SU-DHL-6 (cell line): ENCODE measurements at regions not wholly inside any gene's neighbourhood (a gene's known extent, or its start where the extent isn't known, plus 50 kb on each side); places are given as distances from the start of the nearest gene placed in this dataset.

Experiments used
- H2AFZ ChIP-seq: fragments of 200-600 bp; sonication (generic); 2 replicates; pipeline ENCODE4 v1.6.1; 2014; ENCODE audit warnings: low read depth, mild to moderate bottlenecking, moderate library complexity, mixed read lengths, antibody characterized with exemption, low read length; ENCODE audit not compliant: severe bottlenecking
- H3F3A ChIP-seq: fragments of 200-600 bp; shearing (Covaris generic); 2 replicates; pipeline ENCODE4 v1.6.0; 2016; ENCODE audit warnings: antibody characterized with exemption, mild to moderate bottlenecking; ENCODE audit not compliant: insufficient read depth
- H3K27ac ChIP-seq: fragments of 200-600 bp; sonication (generic); 2 replicates; pipeline ENCODE4 v1.5.1; 2016; ENCODE audit warnings: low read depth, mild to moderate bottlenecking, low read length, moderate library complexity, mixed read lengths
- H3K27me3 ChIP-seq: fragments of 200-600 bp; sonication (generic), shearing (Covaris generic); 2 replicates; pipeline ENCODE4 v1.6.0; 2014; ENCODE audit warnings: mild to moderate bottlenecking, low read length
- H3K36me3 ChIP-seq: fragments of 200-600 bp; sonication (generic); 2 replicates; pipeline ENCODE4 v1.6.1; 2014; ENCODE audit warnings: mild to moderate bottlenecking, low read length, mixed read lengths
- H3K4me2 ChIP-seq: fragments of 300-600, 200-600 bp; shearing (Covaris generic), sonication (generic); 2 replicates; pipeline ENCODE4 v1.6.0; 2014; ENCODE audit warnings: low read length, low read depth, mild to moderate bottlenecking; ENCODE audit not compliant: poor library complexity, severe bottlenecking
- H3K4me3 ChIP-seq: fragments of 200-600 bp; sonication (generic); 2 replicates; pipeline ENCODE4 v1.5.1; 2014; ENCODE audit warnings: antibody characterized with exemption, low read length, mild to moderate bottlenecking, mixed read lengths; ENCODE audit not compliant: insufficient read depth, poor library complexity, severe bottlenecking
- H3K79me2 ChIP-seq: fragments of 200-600 bp; sonication (generic); 2 replicates; pipeline ENCODE4 v1.6.1; 2014; ENCODE audit warnings: mild to moderate bottlenecking, low read length, moderate library complexity; ENCODE audit not compliant: insufficient read depth
- H3K9ac ChIP-seq: fragments of 200-600 bp; sonication (generic); 2 replicates; pipeline ENCODE4 v1.7.0; 2014; ENCODE audit warnings: mild to moderate bottlenecking, low read length
- H3K9me2 ChIP-seq: fragments of 200-600 bp; sonication (generic); replicated peaks from 2 replicates; pipeline ENCODE4 v1.6.1; 2014; ENCODE audit warnings: low read length; ENCODE audit not compliant: insufficient read depth
- H3K9me3 ChIP-seq: fragments of 200-600 bp; sonication (generic); 2 replicates; pipeline ENCODE4 v1.6.1; 2014; ENCODE audit warnings: low read length, mixed read lengths; ENCODE audit not compliant: insufficient read depth
- H4K20me1 ChIP-seq: fragments of 200-600 bp; sonication (generic); 2 replicates; pipeline ENCODE4 v1.6.1; 2014; ENCODE audit warnings: low read depth, mild to moderate bottlenecking, antibody characterized with exemption, low read length, moderate library complexity, mixed read lengths
- CTCF ChIP-seq: fragments of 200-600 bp; sonication (generic); IDR thresholded peaks from one replicate; pipeline ENCODE4 v1.5.1; 2017; ENCODE audit warnings: antibody characterized with exemption, mild to moderate bottlenecking, low read length, moderate library complexity; ENCODE audit not compliant: insufficient read depth, poor library complexity, severe bottlenecking
- EZH2phosphoT487 ChIP-seq: fragments of 200-600 bp; sonication (generic), shearing (Covaris generic); conservative IDR thresholded peaks from 2 replicates; pipeline ENCODE4 v1.6.1; 2018; ENCODE audit warnings: mild to moderate bottlenecking, antibody characterized with exemption, low read length, moderate library complexity, mixed read lengths

GRCh38 chr9:108761655-108762347, 94.0 kb downstream of the ACTL7B start:
- H3K36me3 ChIP-seq = no peaks in the 10 kb centered on the region
- H3K9me2 ChIP-seq = no peaks in the 10 kb centered on the region
- H3K9ac ChIP-seq = no peak overlapping the region
- no peak overlapping the region for H2AFZ ChIP-seq
- no peaks in the 10 kb centered on the region for H3K79me2 ChIP-seq
- H3K4me3 ChIP-seq = no peak overlapping the region
- TF ChIP-seq CTCF (peak; percentile 54), EZH2phosphoT487 (no peak)
- no peaks in the 10 kb centered on the region for H3F3A ChIP-seq
- H4K20me1 ChIP-seq = no peaks in the 10 kb centered on the region
- H3K27ac ChIP-seq = no peak overlapping the region
- no peaks in the 10 kb centered on the region for H3K9me3 ChIP-seq
- H3K27me3 ChIP-seq = no peaks in the 10 kb centered on the region
- H3K4me2 ChIP-seq = no peak overlapping the region

- no peaks in the 10 kb centered on the region for H3K27me3 ChIP-seq
- H3K27ac ChIP-seq = no peak overlapping the region
- no peak overlapping the region for H2AFZ ChIP-seq
- H3K79me2 ChIP-seq = no peaks in the 10 kb centered on the region
- TF ChIP-seq EZH2phosphoT487 = no peak
- no peak for TF ChIP-seq CTCF
- no peak overlapping the region for H3K9ac ChIP-seq
- H3K4me2 ChIP-seq = no peak overlapping the region
- no peaks in the 10 kb centered on the region for H4K20me1 ChIP-seq
- no peak overlapping the region for H3K4me3 ChIP-seq
- H3K9me3 ChIP-seq = no peaks in the 10 kb centered on the region
- H3F3A ChIP-seq = no peaks in the 10 kb centered on the region
- H3K36me3 ChIP-seq = no peaks in the 10 kb centered on the region
- H3K9me2 ChIP-seq = no peaks in the 10 kb centered on the region
Measured at GRCh38 chr9:108760841-108761240, 94.9 kb downstream of the ACTL7B start.

GRCh38 chr9:108759835-108760234, 96.0 kb downstream of the ACTL7B start:
- H3K9ac ChIP-seq = no peak overlapping the region
- no peaks in the 10 kb centered on the region for H3F3A ChIP-seq
- no peaks in the 10 kb centered on the region for H4K20me1 ChIP-seq
- no peak overlapping the region for H3K4me3 ChIP-seq
- no peaks in the 10 kb centered on the region for H3K36me3 ChIP-seq
- no peaks in the 10 kb centered on the region for H3K9me2 ChIP-seq
- no peaks in the 10 kb centered on the region for H3K9me3 ChIP-seq
- H2AFZ ChIP-seq = no peak overlapping the region
- H3K27me3 ChIP-seq = no peaks in the 10 kb centered on the region
- H3K79me2 ChIP-seq = no peaks in the 10 kb centered on the region
- TF ChIP-seq CTCF = no peak
- TF ChIP-seq EZH2phosphoT487 = no peak
- H3K4me2 ChIP-seq = no peak overlapping the region
- H3K27ac ChIP-seq = no peak overlapping the region
